Mucosa of gallbladder (tissue), 1 donor: ENCODE measurements at regions not wholly inside any gene's neighbourhood (a gene's known extent, or its start where the extent isn't known, plus 50 kb on each side); places are given as distances from the start of the nearest gene placed in this dataset.

Experiments
- DNase-seq: peaks from one replicate; pipeline ENCODE4 v3.0.0-alpha.2; 2020; ENCODE audit warnings: low spot score
- donor health status: DM: no; HTN: no; CAD: no.

DNA sequence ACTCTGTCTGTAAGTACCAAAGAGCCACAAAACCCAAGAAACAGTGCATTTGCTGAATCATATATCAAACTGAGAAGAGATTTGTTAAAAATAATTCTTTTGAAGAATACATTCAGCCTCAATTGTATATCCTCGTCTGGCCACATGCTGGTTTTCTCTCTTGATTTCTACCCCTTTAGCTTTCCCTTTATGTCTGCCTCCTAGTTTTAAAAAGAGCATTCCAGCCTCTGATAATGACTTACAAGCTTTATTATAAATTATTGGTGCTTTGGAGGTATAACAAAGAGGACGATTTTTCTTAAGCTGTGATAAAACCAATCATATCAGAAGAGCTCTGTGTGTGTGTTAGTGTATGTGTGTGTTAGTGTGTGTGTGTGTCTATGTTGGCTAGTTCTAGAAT, 70.4 kb upstream of the ROBO2 start:
- no peak for DNase-seq

DNA sequence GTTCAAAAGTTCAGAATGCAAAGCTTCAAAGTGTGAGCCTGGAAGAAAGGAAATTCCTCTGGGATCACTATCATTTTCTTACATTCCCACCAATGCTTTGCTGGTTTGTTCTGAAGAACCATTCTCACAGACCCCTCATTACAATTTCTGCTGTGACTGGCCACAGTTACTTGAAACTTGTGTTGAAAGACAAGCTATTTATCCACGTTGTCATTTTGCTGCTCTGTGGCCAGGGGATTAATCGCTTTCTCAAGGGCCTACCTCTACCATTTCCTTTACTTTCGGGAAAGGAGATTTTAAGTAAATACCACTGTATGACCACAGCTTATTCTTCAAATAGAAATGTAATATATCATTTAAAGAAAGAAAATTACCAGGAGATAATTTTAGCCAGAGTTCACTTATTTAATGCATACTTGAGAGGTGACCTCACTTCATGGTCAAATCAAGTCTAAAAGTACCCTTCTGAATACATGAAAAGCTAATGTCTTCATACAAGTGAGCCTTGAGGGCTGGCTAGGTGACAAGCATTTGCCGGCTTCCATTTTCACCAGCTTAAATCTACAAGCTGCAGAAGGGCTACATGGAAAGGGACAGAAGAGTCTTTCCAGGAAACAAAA, 69.8 kb upstream of the ROBO2 start:
- DNase-seq = no peak

DNA sequence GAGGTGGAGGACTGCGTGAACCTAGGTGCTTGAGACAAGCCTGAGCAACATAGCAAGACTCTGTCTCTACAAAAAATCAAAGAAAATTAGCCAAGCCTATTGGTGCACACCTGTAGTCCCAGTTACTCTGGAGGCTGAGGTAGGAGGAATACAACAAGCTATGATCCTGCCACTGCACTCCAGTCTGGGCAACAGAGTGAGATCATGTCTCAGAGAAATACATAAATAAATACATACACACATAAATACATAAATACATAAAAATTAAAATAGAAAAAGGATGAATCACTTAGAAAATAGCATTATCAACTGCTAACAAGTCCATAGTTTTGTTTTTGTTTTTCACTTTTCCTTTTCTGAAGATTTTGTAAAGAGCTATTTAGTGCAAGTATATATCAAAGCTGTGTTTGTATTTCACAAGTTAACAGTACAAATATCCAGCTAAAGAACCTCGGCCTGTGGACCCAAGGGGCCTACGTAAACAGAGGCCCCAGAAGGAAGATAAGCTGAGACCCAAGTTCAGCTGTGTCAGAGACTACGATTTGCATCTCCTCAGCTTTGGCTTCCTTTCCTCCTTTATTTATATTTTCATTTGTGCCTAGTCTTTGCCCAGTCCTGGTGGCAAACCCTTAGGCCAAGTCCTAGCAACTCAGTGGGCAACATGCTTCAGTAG, 67.1 kb upstream of the ROBO2 start:
- DNase-seq = no peak

DNA sequence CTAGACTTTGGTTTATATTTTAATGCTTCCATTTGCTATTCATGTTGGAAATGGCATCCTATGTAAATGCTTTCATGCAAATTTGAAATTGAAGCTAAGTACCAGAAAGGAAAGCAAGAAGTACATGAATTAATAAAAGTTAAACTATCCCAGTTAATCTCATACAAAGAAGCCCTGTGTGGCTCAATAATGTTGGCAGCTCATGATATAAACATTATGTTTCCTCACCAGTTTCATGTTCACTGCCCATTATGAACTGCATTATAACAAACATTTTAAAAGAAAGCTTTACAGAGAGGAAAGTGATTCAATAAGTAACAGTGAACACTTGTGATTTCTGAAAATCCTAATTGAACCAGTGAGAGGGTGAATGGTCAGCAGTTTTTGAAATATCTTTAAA, 62.9 kb upstream of the ROBO2 start:
- DNase-seq = no peak

DNA sequence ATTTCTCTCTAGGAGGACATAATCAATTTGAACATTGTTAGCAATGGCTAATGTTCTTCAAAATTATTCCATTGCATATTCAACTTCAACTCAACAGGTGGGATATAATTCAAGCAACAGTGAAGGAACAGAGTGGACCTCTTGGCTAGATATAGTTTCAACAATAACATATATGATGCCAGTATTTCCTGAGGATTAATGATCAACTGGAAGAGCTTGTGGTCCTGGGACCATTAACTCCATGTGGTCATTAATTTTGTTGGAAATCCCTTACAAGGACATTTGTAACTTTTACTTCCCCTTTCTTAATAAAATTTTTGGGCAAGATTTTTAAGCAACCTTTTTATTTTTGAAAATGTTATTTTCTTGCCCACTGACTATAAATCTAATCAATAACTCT, 54.3 kb upstream of the ROBO2 start:
- DNase-seq = no peak

DNA sequence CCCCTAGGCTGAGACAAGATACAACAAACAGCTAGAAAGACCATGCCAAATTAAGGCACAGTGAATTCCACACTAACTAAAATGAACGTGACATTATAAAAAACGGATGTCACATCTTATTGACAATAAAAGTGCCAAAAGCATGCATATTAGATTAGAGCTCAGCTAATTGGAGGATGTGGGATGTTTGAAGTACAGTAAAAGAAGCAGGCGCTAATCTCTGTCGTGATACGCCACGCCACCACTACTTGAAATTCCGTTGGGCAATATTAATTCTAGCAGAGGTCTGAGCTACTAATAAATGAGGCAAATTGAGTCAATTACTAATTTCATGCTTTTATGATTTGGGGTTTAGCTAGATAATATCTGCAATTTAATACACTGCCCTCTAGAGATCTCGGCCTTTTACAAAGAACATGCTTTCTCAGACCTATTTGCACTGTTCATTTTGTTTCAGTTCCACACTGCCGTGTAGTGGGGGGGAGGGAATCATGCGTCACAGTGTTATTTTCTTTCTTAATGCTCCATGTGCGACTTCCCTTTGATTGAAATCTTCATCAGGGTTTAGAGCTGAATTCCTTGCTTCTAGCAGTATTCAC, 52.9 kb upstream of the ROBO2 start:
- no peak for DNase-seq
